Mammary epithelial cell (primary cell): ENCODE measurements at regions not wholly inside any gene's neighbourhood (a gene's known extent, or its start where the extent isn't known, plus 50 kb on each side); places are given as distances from the start of the nearest gene placed in this dataset.

Experiments used
- EZH2 ChIP-seq: IDR thresholded peaks from 2 replicates; pipeline ENCODE4 v1.6.1; 2012; ENCODE audit warnings: low read length, inconsistent platforms, borderline replicate concordance
- TF ChIP-seq, protein P1 (sequence below), 2 donors: IDR thresholded peaks in 1 of 2; conservative IDR thresholded peaks in 1 of 2; 2 replicates each; pipeline ENCODE4 v1.5.1; 2011 to 2012; ENCODE audit warnings: inconsistent platforms in 2 of 2, low read length in 2 of 2, mild to moderate bottlenecking in 2 of 2, control low read depth in 1 of 2, low read depth in 1 of 2; ENCODE audit not compliant: insufficient read depth in 1 of 2; ENCODE audit errors: extremely low read depth in 1 of 2

DNA sequence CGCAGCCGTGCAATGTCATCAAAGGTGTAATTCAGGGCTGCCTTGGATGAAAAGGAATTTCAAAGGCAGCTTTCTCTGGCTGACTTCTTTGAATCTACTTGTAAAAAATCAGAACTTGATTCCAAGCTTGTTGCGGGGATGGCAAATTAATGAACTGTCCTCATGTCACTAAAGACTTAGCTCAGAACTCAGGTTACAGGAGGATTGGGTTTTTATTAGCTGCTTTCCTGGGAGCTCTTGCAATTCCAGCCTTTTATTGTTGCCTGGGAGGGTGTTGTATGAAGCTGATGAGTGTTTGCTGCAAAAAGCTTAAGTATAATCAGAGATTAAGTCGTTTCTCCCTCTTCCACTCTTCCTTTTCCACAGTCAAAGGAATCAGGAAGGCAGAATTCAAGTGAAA is 113.0 kb upstream of the CDH4 start:
- TF ChIP-seq, protein P1, sequence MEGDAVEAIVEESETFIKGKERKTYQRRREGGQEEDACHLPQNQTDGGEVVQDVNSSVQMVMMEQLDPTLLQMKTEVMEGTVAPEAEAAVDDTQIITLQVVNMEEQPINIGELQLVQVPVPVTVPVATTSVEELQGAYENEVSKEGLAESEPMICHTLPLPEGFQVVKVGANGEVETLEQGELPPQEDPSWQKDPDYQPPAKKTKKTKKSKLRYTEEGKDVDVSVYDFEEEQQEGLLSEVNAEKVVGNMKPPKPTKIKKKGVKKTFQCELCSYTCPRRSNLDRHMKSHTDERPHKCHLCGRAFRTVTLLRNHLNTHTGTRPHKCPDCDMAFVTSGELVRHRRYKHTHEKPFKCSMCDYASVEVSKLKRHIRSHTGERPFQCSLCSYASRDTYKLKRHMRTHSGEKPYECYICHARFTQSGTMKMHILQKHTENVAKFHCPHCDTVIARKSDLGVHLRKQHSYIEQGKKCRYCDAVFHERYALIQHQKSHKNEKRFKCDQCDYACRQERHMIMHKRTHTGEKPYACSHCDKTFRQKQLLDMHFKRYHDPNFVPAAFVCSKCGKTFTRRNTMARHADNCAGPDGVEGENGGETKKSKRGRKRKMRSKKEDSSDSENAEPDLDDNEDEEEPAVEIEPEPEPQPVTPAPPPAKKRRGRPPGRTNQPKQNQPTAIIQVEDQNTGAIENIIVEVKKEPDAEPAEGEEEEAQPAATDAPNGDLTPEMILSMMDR (conservative IDR thresholded peaks at IDR 0.05 in 1 of 2, IDR thresholded peaks at IDR 0.05 in 1 of 2; ENCODE audit: extremely low read depth in 1 of 2, insufficient read depth in 1 of 2, low read depth in 1 of 2, low read length in 2 of 2), result no peak
- TF ChIP-seq EZH2, result no peak
